Neutrophil (primary cell): ENCODE measurements at regions not wholly inside any gene's neighbourhood (a gene's known extent, or its start where the extent isn't known, plus 50 kb on each side); places are given as distances from the start of the nearest gene placed in this dataset.
A peak's percentile ranks its signal among the peaks of the same experiment; 100 is the strongest.

Experiments
- H3K27ac ChIP-seq: fragments of 200-600 bp; sonication (generic); 2 replicates; pipeline ENCODE4 v1.5.1; 2016; ENCODE audit warnings: mild to moderate bottlenecking, moderate library complexity
- H3K27me3 ChIP-seq: fragments of 200-600 bp; sonication (generic); 2 replicates; pipeline ENCODE4 v1.6.0; 2016; ENCODE audit warnings: mild to moderate bottlenecking
- H3K36me3 ChIP-seq: fragments of 200-600 bp; sonication (generic); 2 replicates; pipeline ENCODE4 v1.5.1; 2017
- H3K4me1 ChIP-seq, 2 experiments: fragments of 200-600 bp in 1 of 2; sonication (generic) in 1 of 2; 1 replicate in 1 of 2; 2 replicates in 1 of 2; pipeline versions ENCODE4 v1.5.1 to v1.6.1; 2013 to 2016; ENCODE audit warnings: low read depth in 1 of 2, low read length in 1 of 2, mild to moderate bottlenecking in 1 of 2, moderate library complexity in 1 of 2; ENCODE audit not compliant: control insufficient read depth in 1 of 2, insufficient read depth in 1 of 2
- H3K4me3 ChIP-seq, 2 experiments: fragments of 200-600 bp in 1 of 2; sonication (generic) in 1 of 2; 1 replicate in 1 of 2; 2 replicates in 1 of 2; pipeline ENCODE4 v1.5.1; 2013 to 2016; ENCODE audit warnings: low read depth in 1 of 2, low read length in 1 of 2, mild to moderate bottlenecking in 1 of 2, moderate library complexity in 1 of 2
- H3K9me3 ChIP-seq: fragments of 200-600 bp; sonication (generic); 2 replicates; pipeline ENCODE4 v1.5.1; 2016
- TF ChIP-seq, protein P1 (sequence below): fragments of 200-600 bp; sonication (generic); IDR thresholded peaks from 2 replicates; pipeline ENCODE4 v1.5.1; 2016; ENCODE audit warnings: antibody characterized with exemption

DNA sequence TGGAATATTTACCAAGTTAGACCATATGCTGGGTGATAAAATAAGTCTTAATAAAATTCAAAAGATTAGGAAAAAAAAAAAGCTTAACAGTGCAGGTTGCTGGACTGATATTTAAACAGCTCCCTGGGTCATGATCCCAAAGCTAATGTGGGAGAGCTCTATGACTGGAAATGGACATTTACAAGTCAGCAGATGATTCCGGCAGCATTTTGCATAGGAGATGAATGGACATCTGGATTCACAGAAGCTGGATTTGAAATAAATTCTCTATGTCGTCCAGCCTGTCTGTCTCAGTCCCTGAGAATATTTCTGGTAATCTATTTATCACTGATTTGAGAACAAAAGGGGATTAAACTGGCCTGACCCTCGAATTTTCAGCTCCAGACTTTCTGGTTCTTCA is 52.3 kb upstream of the KLHL25 start:
- H3K36me3 ChIP-seq: no peaks in the 10 kb centered on the region
- H3K27me3 ChIP-seq: peaks cover 34% of the 10 kb centered on the region
- H3K4me3 ChIP-seq: no peak overlapping the region
- no peaks in the 10 kb centered on the region for H3K9me3 ChIP-seq
- no peaks in the 10 kb centered on the region for H3K4me1 ChIP-seq
- H3K27ac ChIP-seq: no peak overlapping the region
- TF ChIP-seq, protein P1, sequence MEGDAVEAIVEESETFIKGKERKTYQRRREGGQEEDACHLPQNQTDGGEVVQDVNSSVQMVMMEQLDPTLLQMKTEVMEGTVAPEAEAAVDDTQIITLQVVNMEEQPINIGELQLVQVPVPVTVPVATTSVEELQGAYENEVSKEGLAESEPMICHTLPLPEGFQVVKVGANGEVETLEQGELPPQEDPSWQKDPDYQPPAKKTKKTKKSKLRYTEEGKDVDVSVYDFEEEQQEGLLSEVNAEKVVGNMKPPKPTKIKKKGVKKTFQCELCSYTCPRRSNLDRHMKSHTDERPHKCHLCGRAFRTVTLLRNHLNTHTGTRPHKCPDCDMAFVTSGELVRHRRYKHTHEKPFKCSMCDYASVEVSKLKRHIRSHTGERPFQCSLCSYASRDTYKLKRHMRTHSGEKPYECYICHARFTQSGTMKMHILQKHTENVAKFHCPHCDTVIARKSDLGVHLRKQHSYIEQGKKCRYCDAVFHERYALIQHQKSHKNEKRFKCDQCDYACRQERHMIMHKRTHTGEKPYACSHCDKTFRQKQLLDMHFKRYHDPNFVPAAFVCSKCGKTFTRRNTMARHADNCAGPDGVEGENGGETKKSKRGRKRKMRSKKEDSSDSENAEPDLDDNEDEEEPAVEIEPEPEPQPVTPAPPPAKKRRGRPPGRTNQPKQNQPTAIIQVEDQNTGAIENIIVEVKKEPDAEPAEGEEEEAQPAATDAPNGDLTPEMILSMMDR: no peak

DNA sequence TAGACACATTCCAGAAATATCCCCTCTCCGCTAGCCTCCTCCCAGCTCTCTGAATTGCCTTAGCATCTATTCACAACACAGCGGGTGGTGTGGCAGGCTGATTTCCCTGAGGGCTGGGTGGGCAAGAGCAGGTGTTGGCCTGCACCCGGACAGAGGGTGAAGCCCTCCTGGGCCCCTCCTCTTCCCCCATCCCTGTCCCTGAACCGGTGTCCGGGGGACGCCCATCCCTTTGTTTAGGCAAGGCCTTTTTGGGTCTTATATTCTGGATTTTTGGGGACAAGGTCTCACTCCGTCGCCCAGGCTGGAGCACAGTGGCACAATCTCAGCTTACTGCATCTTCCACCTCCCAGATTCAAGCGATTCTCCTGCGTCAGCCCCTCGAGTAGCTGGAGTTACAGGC is 55.2 kb upstream of the KLHL25 start:
- Histone ChIP-seq H3K4me1 (no peaks in the 10 kb centered on the region), H3K27me3 (peaks cover 22% of the 10 kb centered on the region), H3K27ac (no peak overlapping the region), H3K36me3 (no peaks in the 10 kb centered on the region), H3K9me3 (no peaks in the 10 kb centered on the region), H3K4me3 (no peak overlapping the region)
- TF ChIP-seq, protein P1: no peak

DNA sequence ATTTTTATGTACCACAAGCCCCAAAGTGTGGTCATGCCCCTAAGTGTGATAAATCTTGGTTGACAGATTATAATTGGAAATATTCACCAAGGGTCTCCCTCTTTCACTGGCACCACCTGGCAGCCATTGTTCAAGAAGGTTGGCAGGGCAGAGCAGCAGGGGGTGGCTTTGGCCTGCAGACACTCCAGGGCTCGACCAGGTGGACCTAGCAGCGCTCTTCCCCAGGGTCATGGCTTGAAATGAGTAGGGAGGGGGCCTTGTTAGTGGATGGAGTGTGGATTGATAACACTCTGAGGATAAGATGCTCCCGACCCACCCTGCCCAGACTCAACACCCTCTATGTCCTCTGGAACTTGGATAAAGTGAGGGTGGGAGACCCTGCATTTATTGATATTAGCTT is 58.2 kb upstream of the KLHL25 start:
- Histone ChIP-seq H3K27ac (no peak overlapping the region), H3K36me3 (no peaks in the 10 kb centered on the region), H3K4me3 (no peak overlapping the region), H3K27me3 (peaks cover 29% of the 10 kb centered on the region), H3K9me3 (no peaks in the 10 kb centered on the region), H3K4me1 (no peaks in the 10 kb centered on the region)
- TF ChIP-seq, protein P1: no peak

DNA sequence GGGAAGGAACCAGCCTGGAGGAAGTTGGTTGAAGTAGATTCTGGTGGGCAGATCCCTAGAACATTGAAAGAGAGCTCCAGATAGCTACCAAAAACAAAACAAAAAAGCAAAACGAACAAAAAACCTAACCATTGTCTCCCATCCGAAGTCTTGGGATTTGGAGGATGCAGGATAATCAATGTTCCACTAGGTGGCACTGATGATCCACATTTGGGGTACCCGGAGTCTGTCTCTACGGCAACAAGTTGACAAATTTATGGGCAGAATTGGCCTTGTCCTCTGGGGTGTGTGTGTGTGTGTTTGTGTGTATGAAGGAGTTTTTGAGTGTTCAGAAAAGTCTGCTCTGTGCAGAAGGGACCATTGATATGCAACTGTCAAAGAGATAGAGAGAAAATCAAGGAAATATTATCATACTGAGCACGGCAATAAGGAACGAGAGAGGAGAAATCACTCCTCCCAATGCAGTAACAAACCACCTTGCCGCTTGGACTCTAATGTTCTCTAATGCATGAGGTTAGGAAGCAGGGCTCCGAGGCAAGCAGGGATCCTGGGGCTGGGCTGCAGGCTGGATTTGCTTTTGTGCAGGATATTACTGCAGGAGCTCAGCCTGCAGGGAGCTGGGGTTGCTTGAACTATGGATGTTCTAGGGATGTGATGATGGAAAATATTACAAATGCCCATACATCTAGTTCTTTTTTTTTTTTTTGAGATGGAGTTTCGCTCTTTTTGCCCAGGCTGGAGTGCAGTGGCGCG is 59.8 kb upstream of the KLHL25 start:
- TF ChIP-seq, protein P1: peak; percentile 76
- H3K4me1 ChIP-seq: no peaks in the 10 kb centered on the region
- H3K27me3 ChIP-seq: peaks cover 31% of the 10 kb centered on the region

DNA sequence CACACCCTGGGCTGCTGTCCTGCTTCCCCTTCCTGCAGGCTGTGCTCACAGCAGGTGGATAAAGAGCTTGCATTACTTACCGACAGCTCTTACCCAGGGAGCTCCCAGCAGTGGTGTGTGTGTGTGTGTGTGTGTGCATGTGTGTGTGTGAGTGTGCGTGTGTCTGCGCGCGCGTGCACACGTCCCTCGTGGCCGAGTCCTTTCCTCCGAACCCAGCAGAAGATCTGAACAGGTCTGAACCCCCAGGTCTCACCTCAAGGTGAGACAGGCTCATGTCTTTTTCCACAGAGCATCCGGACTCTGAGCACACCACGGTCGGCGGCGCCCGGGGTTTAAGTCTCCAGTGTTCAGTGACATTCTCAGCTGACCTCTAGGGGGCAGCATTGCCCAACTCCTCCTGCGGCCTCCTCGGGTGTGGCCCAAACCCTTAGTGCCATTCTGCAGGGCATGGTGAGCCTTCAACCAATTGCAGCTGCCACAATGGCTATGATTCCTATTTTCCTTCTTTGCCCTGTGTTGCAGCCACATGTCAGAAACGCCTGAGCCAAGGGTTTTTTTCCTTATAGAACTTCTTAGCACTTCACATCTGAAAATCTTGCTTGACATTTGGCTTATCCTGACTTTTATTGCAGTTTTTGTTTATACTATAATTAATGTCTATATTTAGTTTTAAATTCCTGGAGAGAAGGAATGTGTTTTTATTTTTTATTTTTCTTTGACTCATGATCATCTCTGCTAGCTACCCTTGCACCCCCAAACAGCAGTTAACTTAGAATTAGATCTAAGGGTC is 64.1 kb upstream of the KLHL25 start:
- H3K27me3 ChIP-seq: peaks cover 31% of the 10 kb centered on the region
- TF ChIP-seq, protein P1: peak; percentile 60
- H3K27ac ChIP-seq: no peak overlapping the region
- H3K9me3 ChIP-seq: no peaks in the 10 kb centered on the region
- no peaks in the 10 kb centered on the region for H3K36me3 ChIP-seq
- H3K4me3 ChIP-seq: no peak overlapping the region
- H3K4me1 ChIP-seq: no peaks in the 10 kb centered on the region

More for the DNA sequence above, 59.8 kb upstream of the KLHL25 start:
- Histone ChIP-seq H3K9me3 (no peaks in the 10 kb centered on the region), H3K36me3 (no peaks in the 10 kb centered on the region), H3K27ac (no peak overlapping the region), H3K4me3 (no peak overlapping the region)
